ENCODE measurements at regions not wholly inside any gene's neighbourhood (a gene's known extent, or its start where the extent isn't known, plus 50 kb on each side); places are given as distances from the start of the nearest gene placed in this dataset.

DNA sequence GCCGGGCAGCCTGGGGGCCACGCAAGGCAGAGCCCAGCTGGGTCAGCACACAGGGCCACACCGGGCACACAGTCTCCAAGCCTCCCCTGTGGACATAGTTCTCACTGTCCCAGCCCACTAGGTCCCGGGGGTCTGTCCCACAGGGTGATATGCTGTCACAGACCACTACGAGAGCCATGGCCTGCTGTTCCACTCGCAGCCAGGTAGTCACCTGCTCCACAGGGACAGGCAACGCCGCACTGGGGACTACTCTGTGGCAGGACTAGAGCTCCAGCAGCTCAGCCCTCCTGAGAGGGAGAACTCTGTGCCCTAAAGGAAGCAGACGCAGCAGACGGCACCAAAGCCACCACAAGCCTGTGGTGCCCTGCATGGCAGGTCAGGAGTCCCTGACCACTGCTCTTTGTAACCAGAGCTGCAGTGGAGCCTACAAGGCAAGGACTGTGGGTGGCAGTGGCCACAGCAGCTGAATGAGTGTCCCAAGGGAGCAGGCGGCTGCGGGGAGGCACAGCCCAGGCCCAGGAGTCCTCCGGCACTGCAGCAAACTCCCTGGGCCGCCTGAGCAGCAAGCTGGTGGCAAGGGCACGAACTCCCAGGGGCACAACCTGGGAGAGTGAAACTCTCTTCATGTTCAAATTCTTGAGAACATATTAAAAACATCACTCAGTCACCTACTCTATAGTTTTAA is 171.2 kb upstream of the GRK3 start:
- no peak overlapping the region for H4K5ac ChIP-seq (ENCODE audit: low read depth, low read length)
- H2AK9ac ChIP-seq (replicated peaks; ENCODE audit: low read depth, low read length, poor library complexity) = no peak overlapping the region
- POLR2A ChIA-PET (ENCODE audit: unreplicated experiment) = no interaction called here
- H3K4me3 ChIP-seq (ENCODE audit: insufficient read depth, low read depth, low read length) = no peak overlapping the region
- no TSS peak for BruUV-seq (replicated peaks)
- CTCF ChIA-PET = no interaction called here
- no peak overlapping the region for H3K27ac ChIP-seq (ENCODE audit: insufficient read depth, low read length)
- H2AK5ac ChIP-seq (ENCODE audit: low read depth, low read length) = no peak overlapping the region
- no peak overlapping the region for H3K4ac ChIP-seq (ENCODE audit: low read depth, low read length)
- H3K9ac ChIP-seq (ENCODE audit: low read depth, low read length) = no peak overlapping the region
- no peak overlapping the region for H2AFZ ChIP-seq (replicated peaks; ENCODE audit: low read length, poor library complexity)
- intact Hi-C loops (cut with micrococcal nuclease) (no loop called here), dilution Hi-C loops (cut with HindIII; ENCODE audit: low sequenced_read_pairs, unreplicated experiment) (no loop called here), in situ Hi-C loops (cut with MboI; ENCODE audit: low sequenced_read_pairs) (no loop called here)
- H3K9me1 ChIP-seq (ENCODE audit: insufficient read depth, low read length) = peaks cover 14% of the 10 kb centered on the region; the same call in 1 of the 2 replicates
- H3K36me3 ChIP-seq (ENCODE audit: control insufficient read depth, insufficient read depth, low read length) = 0 out of 2 replicates have a peak, but pooled peaks cover 1% of the 10 kb centered on the region
- H3K9me3 ChIP-seq (ENCODE audit: control insufficient read depth, insufficient read depth, low read length) = no peaks in the 10 kb centered on the region
- H4K91ac ChIP-seq (ENCODE audit: insufficient read depth, low read depth, low read length) = no peak overlapping the region
- H3K14ac ChIP-seq (replicated peaks; ENCODE audit: low read depth, low read length) = no peak overlapping the region
- no peak overlapping the region for H4K8ac ChIP-seq (ENCODE audit: low read depth in 2 of 2, low read length in 2 of 2)
- TF ChIP-seq RAD21 (IDR thresholded peaks at IDR 0.05; ENCODE audit: low read length) (no peak), NFE2L2 (IDR thresholded peaks at IDR 0.05; ENCODE audit: low read depth, low read length) (no peak), MAZ (IDR thresholded peaks at IDR 0.05; ENCODE audit: borderline replicate concordance, low read depth, low read length) (no peak), RFX5 (IDR thresholded peaks at IDR 0.05; ENCODE audit: low read depth, low read length) (no peak), CHD1 (IDR thresholded peaks at IDR 0.05; ENCODE audit: low read depth, low read length) (no peak), FOS (IDR thresholded peaks at IDR 0.05; ENCODE audit: low read depth, low read length) (no peak), BHLHE40 (IDR thresholded peaks at IDR 0.05; ENCODE audit: low read depth, low read length) (no peak)
- TF ChIP-seq, protein P1, sequence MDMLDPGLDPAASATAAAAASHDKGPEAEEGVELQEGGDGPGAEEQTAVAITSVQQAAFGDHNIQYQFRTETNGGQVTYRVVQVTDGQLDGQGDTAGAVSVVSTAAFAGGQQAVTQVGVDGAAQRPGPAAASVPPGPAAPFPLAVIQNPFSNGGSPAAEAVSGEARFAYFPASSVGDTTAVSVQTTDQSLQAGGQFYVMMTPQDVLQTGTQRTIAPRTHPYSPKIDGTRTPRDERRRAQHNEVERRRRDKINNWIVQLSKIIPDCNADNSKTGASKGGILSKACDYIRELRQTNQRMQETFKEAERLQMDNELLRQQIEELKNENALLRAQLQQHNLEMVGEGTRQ (IDR thresholded peaks at IDR 0.05; ENCODE audit: low read depth, low read length) = no peak
- H2BK20ac ChIP-seq (ENCODE audit: low read depth, low read length) = no peak overlapping the region
- no peaks in the 10 kb centered on the region for H3K27me3 ChIP-seq (ENCODE audit: control insufficient read depth, insufficient read depth, low read length)
- no peak for ATAC-seq (ENCODE audit: low read depth)
- no peak overlapping the region for H3K56ac ChIP-seq (ENCODE audit: extremely low read depth, insufficient read depth, low read length)
- no peak overlapping the region for H3K4me2 ChIP-seq (ENCODE audit: low read depth, low read length)
- H2BK15ac ChIP-seq (ENCODE audit: low read depth, low read length) = no peak overlapping the region
- peaks cover 52 to 85% of the 10 kb centered on the region in 2 experiments for H3K79me1 ChIP-seq (ENCODE audit: low read depth in 1 of 2, low read length in 2 of 2)
- H3K23ac ChIP-seq (ENCODE audit: low read depth, low read length) = no peak overlapping the region
- H2BK120ac ChIP-seq (ENCODE audit: low read depth, low read length) = no peak overlapping the region
- H3K18ac ChIP-seq (ENCODE audit: low read depth, low read length) = no peak overlapping the region
- DNase-seq = no peak
- H3K4me1 ChIP-seq (ENCODE audit: control insufficient read depth, insufficient read depth, low read length) = no peaks in the 10 kb centered on the region; the same call in 1 of the 2 replicates
- WGBS, 2 experiments (ENCODE audit: extremely low coverage in 2 of 2, insufficient read length in 1 of 2) = 92% methylated on average over 13 of the region's 15 CpGs; no CpG with 5 or more reads in 1 of the 2 experiments
- no peak overlapping the region for H2BK5ac ChIP-seq (ENCODE audit: low read depth, low read length, poor library complexity, severe bottlenecking)
- H4K20me1 ChIP-seq (ENCODE audit: insufficient read depth, low read length) = peaks cover 95% of the 10 kb centered on the region

Measured in IMR-90 (cell line).